Neural progenitor cell (in vitro differentiated cells): ENCODE measurements at regions not wholly inside any gene's neighbourhood (a gene's known extent, or its start where the extent isn't known, plus 50 kb on each side); places are given as distances from the start of the nearest gene placed in this dataset.

Experiments
- EZH2 ChIP-seq: fragments of 200-600 bp; sonication (generic); IDR thresholded peaks from 2 replicates; pipeline ENCODE4 v1.6.1; 2017; ENCODE audit warnings: antibody characterized with exemption, mild to moderate bottlenecking, moderate library complexity
- EZH2phosphoT487 ChIP-seq: fragments of 200-600 bp; sonication (generic); IDR thresholded peaks from 2 replicates; pipeline ENCODE4 v1.6.1; 2017; ENCODE audit warnings: antibody characterized with exemption
- TF ChIP-seq, protein P1 (sequence below): fragments of 200-600 bp; sonication (generic); IDR thresholded peaks from 2 replicates; pipeline ENCODE4 v1.5.1; 2017; ENCODE audit warnings: antibody characterized with exemption, mild to moderate bottlenecking

DNA sequence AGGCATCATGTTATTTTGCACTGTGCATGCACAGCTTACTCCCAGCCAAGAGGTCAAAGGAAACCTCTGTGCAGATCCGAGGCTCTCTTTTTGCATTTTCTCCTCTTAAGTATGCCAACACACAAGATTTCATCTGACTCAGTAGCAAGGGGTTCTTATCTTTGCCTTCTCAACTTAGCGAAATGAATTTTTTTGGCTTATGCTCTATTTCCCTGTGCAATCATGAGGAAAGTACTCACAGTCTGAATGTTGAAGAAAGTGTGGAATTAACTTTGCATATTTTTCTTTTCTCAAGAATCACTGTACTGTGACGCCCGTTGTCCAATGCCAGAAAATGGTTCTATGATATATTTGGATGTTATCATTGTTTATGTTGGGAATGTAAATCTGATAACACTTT, 173.5 kb upstream of the FBXL7 start:
- TF ChIP-seq, protein P1, sequence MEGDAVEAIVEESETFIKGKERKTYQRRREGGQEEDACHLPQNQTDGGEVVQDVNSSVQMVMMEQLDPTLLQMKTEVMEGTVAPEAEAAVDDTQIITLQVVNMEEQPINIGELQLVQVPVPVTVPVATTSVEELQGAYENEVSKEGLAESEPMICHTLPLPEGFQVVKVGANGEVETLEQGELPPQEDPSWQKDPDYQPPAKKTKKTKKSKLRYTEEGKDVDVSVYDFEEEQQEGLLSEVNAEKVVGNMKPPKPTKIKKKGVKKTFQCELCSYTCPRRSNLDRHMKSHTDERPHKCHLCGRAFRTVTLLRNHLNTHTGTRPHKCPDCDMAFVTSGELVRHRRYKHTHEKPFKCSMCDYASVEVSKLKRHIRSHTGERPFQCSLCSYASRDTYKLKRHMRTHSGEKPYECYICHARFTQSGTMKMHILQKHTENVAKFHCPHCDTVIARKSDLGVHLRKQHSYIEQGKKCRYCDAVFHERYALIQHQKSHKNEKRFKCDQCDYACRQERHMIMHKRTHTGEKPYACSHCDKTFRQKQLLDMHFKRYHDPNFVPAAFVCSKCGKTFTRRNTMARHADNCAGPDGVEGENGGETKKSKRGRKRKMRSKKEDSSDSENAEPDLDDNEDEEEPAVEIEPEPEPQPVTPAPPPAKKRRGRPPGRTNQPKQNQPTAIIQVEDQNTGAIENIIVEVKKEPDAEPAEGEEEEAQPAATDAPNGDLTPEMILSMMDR = no peak
- no peak for TF ChIP-seq EZH2phosphoT487
- no peak for TF ChIP-seq EZH2
